RPMI7951 (cell line): ENCODE measurements at regions not wholly inside any gene's neighbourhood (a gene's known extent, or its start where the extent isn't known, plus 50 kb on each side); places are given as distances from the start of the nearest gene placed in this dataset.
"Not testable (repeated sequence)": the region's sequence is repeated elsewhere in the genome, so short reads cannot be mapped to it uniquely, and the experiment has no call there.

Experiments used
- DNase-seq: peaks from one replicate; pipeline ENCODE4 v3.0.0-alpha.2; 2012; ENCODE audit warnings: low read depth

GRCh38 chr5:136545031-136545430 lies 179.7 kb upstream of the TRPC7 start:
- DNase-seq = not testable (repeated sequence)

- no peak for DNase-seq
Measured at GRCh38 chr5:136538534-136538933, 173.2 kb upstream of the TRPC7 start.

- no peak for DNase-seq
Measured at GRCh38 chr5:136529081-136529480, 163.7 kb upstream of the TRPC7 start.

GRCh38 chr5:136528481-136529030 lies 163.2 kb upstream of the TRPC7 start:
- no peak for DNase-seq

- DNase-seq = no peak
Measured at GRCh38 chr5:136527311-136527710, 162.0 kb upstream of the TRPC7 start.

- no peak for DNase-seq
Measured at GRCh38 chr5:136526791-136527190, 161.4 kb upstream of the TRPC7 start.

- no peak for DNase-seq
Measured at GRCh38 chr5:136526021-136526420, 160.7 kb upstream of the TRPC7 start.

GRCh38 chr5:136525597-136525996 lies 160.3 kb upstream of the TRPC7 start:
- DNase-seq = no peak

GRCh38 chr5:136522217-136522956 lies 157.0 kb upstream of the TRPC7 start:
- no peak for DNase-seq

- no peak for DNase-seq
Measured at GRCh38 chr5:136521696-136522095, 156.4 kb upstream of the TRPC7 start.

- DNase-seq = no peak
Measured at GRCh38 chr5:136518814-136519213, 153.5 kb upstream of the TRPC7 start.

GRCh38 chr5:136518174-136518573 lies 152.8 kb upstream of the TRPC7 start:
- no peak for DNase-seq

- no peak for DNase-seq
Measured at GRCh38 chr5:136517755-136518154, 152.4 kb upstream of the TRPC7 start.

GRCh38 chr5:136516637-136517036 lies 151.3 kb upstream of the TRPC7 start:
- DNase-seq = no peak

- no peak for DNase-seq
Measured at GRCh38 chr5:136513430-136513829, 148.1 kb upstream of the TRPC7 start.

- no peak for DNase-seq
Measured at GRCh38 chr5:136511046-136511445, 145.7 kb upstream of the TRPC7 start.

- DNase-seq = no peak
Measured at GRCh38 chr5:136510481-136510880, 145.1 kb upstream of the TRPC7 start.

GRCh38 chr5:136506131-136506530 lies 140.8 kb upstream of the TRPC7 start:
- no peak for DNase-seq

- no peak for DNase-seq
Measured at GRCh38 chr5:136501133-136501532, 135.8 kb upstream of the TRPC7 start.

- no peak for DNase-seq
Measured at GRCh38 chr5:136492587-136492986, 127.2 kb upstream of the TRPC7 start.

- no peak for DNase-seq
Measured at GRCh38 chr5:136491806-136492205, 126.5 kb upstream of the TRPC7 start.

- no peak for DNase-seq
Measured at GRCh38 chr5:136484808-136485325, 119.5 kb upstream of the TRPC7 start.

- DNase-seq = no peak
Measured at GRCh38 chr5:136482206-136482605, 116.9 kb upstream of the TRPC7 start.

GRCh38 chr5:136474466-136474865 lies 109.1 kb upstream of the TRPC7 start:
- DNase-seq = no peak
